DMS114 treated with DMSO at 0.1 percent for 48 hours (cell line): ENCODE measurements at regions not wholly inside any gene's neighbourhood (a gene's known extent, or its start where the extent isn't known, plus 50 kb on each side); places are given as distances from the start of the nearest gene placed in this dataset.
"Not testable (repeated sequence)": the region's sequence is repeated elsewhere in the genome, so short reads cannot be mapped to it uniquely, and the experiment has no call there.

Experiments used
- DNase-seq: peaks from one replicate; lab custom pipeline; 2025; ENCODE audit not compliant: unreplicated experiment; lab: John Stamatoyannopoulos, UW

GRCh38 chr3:146781059-146781458 lies 175.9 kb upstream of the PLSCR5 start:
- DNase-seq: no peak

DNA sequence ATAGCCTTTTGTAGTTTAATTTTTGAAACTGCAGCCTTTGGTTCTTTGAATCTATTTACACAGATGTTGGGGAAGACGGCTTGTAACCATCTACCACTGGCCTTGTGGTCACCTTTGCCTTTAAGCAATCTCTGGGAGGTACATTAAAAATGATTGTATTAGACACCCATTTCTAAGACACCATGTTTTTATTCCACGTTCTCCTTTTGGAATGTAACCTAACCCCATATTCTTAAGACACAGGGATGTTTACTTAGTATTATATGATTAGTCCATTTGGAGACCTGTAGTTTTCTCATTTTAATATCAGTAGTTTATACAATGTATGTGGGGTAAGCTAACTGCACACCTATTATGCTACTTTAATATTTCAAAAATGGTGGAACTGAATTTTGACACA lies 175.1 kb upstream of the PLSCR5 start:
- DNase-seq: no peak

GRCh38 chr3:146777941-146778340 lies 172.8 kb upstream of the PLSCR5 start:
- no peak for DNase-seq

DNA sequence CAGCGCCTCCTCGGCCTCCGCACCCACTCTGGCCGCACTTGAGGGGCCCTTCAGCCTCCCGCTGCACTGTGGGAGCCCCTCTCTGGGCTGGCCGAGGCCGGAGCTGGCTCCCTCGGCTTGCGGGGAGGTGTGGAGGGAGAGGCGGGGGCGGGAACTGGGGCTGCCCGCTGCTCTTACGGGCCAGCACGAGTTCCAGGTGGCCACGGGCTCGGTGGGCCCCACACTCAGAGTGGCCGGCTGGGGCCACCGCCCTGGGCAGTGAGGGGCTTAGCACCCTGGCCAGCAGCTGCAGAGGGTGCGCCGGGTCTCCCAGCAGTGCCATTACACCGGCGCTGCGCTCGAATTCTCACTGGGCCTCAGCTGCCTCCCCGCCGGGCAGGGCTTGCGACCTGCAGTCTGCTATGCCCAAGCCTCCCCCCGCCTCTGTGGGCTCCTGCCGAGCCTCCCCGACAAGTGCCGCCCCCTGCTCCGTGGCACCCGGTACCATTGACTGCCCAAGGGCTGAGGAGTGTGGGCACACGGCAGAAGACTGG lies 167.1 kb upstream of the PLSCR5 start:
- DNase-seq: no peak

DNA sequence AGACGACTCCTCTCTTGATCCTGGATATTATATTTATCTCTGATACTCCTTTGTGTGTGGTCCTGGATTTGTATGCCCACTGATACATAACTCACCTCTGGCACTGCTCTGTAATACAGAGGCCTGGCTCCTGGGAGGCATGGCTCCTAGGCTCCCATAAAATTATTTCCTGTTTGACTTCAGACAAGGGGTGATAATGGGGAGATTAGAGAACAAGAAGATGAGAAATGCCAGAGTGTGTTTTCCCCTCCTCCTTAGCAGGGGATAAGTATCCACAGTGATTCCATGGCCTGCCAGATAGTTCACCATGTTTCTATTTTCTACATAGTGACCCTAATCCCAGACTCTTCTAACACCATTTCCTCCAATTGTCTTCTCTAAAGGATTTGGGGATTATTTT lies 165.7 kb upstream of the PLSCR5 start:
- DNase-seq: no peak

GRCh38 chr3:146770301-146770700 lies 165.2 kb upstream of the PLSCR5 start:
- no peak for DNase-seq

DNA sequence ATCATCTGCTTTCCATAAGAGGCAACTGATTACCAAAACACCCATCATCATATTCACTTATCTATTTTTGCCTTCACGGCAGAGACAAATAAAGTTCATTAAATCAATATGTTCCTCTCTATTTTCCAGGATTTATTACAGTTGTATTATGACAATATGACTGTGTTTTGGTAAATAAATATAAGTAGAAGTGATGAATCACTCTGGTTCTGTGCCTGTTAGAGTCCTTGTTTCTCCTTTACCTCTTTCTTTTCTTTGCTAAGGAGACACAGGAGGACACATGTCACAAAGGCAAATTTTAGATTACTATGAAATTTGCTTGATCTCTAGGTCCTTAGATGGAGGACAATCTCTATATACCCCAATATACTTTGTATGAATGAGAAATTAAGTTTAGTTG lies 152.6 kb upstream of the PLSCR5 start:
- no peak for DNase-seq

DNA sequence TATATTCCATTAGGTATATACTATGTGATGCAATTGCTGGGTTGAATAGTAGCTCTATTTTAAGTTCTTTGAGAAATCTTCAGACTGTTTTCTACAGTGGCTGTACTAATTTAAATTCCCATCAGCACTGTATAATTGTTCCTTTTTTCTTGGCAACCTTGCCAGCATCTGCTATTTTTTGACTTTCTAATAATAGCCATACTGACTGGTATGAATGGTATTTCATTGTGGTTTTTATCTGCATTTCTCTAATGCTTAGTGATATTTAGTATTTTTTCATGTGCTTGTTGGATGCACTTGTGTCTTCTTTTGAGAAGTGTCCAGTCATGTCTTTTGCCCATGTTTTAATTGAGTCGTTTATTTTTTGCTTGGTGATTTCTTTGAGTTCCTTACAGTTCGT lies 145.1 kb upstream of the PLSCR5 start:
- no peak for DNase-seq

DNA sequence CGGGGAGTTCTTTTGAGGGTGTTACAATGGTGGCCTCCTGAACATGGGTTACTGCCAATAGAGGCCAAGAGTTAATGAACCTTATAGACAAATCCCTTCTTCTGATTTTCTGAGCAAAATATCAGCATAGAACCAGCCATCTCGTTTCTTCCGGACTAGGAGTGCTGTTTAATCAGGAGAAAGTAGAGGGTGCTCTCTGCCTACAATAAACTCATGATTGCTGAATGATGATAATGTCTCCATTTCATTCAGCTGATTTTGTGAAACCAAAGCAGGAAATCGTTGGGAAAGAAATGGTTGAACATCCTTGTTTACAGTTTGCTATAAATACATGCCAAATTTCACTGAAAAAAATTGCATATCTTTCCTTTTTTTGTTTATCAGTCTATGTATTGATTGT lies 142.8 kb upstream of the PLSCR5 start:
- peak; percentile 31 for DNase-seq

DNA sequence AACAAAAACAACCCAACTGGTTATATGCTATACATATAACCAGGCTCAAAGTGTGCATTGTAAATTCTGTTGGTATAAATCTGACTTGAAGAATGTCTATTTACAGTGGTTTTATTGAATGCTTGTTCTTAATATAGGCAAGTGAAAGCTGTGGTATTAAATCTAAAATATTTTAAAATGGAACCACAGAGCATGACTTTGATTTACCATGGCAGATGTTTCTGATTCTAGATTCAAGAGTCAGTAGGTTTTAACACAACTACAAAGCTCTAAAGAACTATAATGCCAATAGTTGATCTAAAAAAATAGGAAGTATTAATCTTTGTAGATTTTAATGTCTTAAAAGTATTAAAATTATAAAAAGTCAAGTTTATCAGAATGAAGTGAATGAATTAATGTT lies 141.9 kb upstream of the PLSCR5 start:
- DNase-seq: no peak

- no peak for DNase-seq
Observed at GRCh38 chr3:146746190-146746589, 141.0 kb upstream of the PLSCR5 start.

- DNase-seq: no peak
Observed at GRCh38 chr3:146739203-146739671, 134.1 kb upstream of the PLSCR5 start.

DNA sequence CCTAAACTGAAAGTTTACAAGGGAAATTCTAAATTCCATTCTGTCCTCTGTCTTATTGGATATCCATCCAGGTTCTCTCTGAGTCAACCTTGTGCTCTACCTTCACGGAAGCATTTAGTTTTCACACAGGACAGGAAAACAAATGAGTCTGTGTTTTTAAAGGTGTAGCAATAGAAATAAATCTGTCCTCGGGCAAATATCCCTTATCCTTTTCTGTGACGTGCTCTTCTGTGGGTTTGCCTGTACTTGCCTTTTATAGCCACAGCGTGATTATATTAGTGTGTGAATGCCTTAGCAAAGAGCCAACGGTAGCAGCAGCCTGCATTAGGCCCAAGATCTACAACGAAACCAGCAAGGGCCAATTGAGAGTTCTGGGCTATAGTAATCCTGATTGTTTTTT lies 127.2 kb upstream of the PLSCR5 start:
- DNase-seq: no peak

DNA sequence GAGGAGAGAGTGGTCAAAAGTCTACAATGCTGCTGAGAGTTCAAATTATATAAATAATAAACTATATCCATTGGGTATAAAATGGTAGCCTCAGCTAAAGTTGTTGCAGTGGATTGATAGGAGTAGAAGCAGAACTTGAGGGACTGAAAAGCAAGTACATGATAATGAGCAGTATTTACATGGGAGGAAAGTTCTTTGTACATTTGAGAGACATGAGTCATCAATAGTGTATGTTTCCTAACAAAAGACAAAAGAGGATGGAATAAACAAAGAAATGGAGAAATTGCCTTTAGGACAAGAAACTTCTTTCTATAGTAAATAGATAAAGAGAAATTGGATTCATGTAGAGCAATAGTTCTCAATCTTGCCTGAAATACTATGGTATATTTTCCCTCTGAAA lies 110.0 kb upstream of the PLSCR5 start:
- no peak for DNase-seq

GRCh38 chr3:146712806-146713205 lies 107.7 kb upstream of the PLSCR5 start:
- no peak for DNase-seq

DNA sequence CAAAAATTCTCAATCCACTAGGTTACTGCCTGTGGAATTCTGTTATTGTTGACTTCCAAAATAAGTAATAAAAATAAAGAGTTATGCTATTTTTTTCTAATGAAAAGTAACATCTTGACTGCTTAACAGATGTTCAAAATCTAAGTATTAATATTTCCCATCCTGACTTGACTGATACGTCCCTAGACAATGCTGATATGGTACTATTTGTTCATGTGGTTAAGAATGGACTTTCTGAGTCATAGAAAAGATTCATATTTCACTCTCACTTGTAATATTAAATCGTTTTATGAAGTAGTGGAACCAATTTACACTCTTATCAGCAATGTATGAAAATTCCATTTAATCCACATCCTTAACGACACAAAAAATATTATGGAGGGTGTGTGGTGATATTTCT lies 104.8 kb upstream of the PLSCR5 start:
- DNase-seq: no peak

DNA sequence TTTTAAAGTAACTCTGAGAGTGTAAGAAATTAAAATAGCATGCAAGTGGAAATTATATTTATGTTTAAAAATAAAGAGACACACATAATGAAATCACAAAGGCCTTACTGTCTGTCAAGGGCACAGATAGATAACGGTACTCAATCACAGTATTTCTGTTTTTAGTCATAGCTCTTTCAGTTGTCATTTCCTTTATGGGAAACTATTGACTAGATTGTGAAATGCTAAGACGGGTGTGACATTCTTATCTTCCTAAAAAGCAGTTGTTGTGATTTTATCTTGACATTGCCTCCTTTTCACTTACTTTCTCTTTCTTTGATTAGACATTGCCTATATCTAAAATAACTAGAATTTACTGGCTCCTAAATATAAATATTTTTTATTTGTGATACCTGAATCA lies 100.1 kb upstream of the PLSCR5 start:
- DNase-seq: no peak

GRCh38 chr3:146702237-146702636 lies 97.1 kb upstream of the PLSCR5 start:
- no peak for DNase-seq

- DNase-seq: no peak
Observed at GRCh38 chr3:146701246-146701645, 96.1 kb upstream of the PLSCR5 start.

DNA sequence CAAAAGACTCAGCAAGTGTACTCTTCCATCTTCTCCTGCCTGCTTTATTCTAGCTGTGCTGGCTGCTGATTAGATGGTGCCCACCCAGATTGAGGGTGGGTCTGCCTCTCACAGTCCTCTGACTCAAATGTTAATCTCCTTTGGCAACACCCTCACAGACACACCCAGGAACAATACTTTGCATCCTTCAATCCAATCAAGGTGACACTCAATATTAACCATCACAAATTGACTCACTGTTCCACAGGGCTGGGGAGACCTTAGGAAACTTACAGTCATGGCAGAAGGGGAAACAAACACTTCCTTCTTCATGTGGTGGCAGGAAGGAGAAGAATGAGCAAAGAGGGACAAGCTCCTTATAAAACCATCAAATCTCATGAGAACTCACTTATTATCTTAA lies 94.9 kb upstream of the PLSCR5 start:
- not testable (repeated sequence) for DNase-seq

- DNase-seq: no peak
Observed at GRCh38 chr3:146692254-146692653, 87.1 kb upstream of the PLSCR5 start.

DNA sequence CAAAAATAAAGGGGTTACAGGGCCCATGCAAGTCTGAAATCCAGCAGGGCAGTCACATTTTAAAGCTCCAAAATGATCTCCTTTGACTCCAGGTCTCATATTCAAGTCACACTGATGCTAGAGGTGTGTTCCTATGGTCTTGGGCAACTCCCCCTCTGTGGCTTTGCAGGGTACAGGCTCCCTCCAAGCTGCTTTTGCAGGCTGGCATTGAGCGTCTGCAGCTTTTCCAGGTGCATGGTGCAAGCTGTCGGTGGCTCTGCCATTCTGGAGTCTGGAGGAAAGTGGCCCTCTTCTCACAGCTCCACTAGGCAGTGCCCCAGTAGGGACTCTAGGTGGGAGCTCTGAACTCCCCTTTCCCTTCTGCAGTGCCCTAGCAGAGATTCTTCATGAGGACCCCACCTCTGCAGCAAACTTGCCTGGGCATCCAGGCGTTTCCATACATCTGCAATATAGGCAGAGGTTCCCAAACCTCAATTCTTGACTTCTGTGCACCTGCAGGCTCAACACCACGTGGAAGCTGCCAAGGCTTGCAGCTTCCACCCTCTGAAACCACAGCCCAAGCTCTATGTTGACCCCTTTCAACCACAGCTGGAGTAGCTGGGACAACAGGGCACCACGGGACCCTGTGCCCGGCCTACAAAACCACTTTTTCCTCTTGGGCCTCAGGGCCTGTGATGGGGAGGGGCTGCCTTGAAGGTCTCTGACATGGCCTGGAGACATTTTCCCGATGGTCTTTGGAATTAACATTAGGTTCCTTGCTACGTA lies 80.1 kb upstream of the PLSCR5 start:
- DNase-seq: no peak

- DNase-seq: no peak
Observed at GRCh38 chr3:146682171-146682570, 77.0 kb upstream of the PLSCR5 start.
